Stimulated activated CD8-positive, alpha-beta memory T cell treated with anti-CD3 and anti-CD28 coated beads, Interleukin-2, amount 100 ng/mL, for 1 hour (primary cell): ENCODE measurements at regions not wholly inside any gene's neighbourhood (a gene's known extent, or its start where the extent isn't known, plus 50 kb on each side); places are given as distances from the start of the nearest gene placed in this dataset.
"Not testable (repeated sequence)": the region's sequence is repeated elsewhere in the genome, so short reads cannot be mapped to it uniquely, and the experiment has no call there.

Experiments
- DNase-seq, 2 donors: peaks; one replicate each; pipeline ENCODE4 v3.0.0-alpha.2; 2020; ENCODE audit warnings: low read depth in 2 of 2

DNA sequence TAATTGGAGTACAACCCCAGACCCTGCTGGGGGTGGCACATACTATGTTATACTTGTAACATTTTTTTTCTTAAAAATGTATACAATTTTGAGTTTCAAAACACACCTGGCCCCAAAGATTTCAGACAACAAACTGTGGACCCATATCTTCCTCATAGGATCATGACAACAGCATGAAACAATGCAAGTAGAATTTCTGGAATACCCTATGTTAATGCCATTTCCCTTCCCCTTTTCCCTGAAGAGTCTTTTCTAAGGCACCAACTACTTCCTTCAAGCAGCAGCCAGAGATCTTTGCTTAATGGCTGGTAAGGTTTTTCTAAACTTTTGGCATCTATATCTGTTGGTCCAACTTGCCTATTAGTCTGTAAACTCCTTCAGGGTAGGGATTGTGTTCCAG lies 99.9 kb upstream of the SERBP1 start:
- DNase-seq, result no peak

DNA sequence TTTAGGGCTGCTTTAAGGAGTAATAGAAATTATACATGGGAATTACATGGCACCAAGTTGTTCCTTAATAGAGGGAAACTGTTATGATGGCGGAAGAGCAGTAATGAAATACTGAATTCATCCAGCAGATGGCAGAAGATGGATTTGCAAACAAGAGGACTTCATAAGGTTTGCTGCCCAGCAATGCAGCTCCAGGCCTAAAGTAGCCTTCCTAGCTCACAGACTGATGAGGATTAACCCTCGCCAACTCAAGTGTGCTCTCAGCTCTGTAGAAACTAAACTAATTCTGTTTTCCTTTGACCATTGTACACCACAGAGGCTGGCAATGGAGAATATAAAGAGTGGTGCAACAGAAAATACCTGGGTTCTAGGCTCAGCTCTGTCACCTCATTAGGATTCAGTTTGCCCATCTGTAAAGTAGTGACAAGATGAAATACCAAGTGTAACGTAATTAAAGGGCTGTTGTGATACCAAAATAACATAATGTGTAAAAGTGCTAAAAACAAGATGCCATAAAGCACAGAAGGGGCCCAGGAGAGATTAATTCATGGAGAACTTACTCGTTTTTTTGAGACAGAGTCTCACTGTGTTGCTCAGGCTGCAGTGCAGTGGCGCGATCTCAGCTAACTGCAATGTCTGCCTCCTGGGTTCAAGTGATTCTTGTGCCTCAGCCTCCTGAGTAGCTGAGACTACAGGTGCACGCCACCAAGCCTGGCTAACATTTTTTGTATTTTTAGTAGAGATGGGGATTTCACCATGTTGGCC lies 102.4 kb upstream of the SERBP1 start:
- DNase-seq, result no peak

DNA sequence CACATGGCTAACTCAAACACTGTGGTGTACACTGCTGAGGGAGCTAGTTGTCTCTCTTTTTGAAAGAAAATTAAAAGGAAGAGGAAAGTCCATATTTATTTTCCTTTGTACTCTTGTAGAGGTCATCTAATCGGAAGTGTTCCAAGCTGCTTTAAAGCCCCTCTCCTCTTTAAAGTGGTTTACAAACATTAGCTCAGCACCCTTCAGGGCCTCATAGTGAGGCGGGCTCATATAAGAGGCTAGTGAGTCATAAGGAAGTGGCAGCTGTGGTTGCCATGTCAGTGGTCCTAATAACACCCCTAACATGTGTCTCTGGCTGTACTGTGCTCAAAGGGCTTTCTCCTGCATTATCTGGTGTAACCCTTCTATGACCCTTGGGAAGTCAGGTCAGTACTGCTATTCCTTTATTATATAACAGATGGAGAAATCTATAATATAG lies 104.4 kb upstream of the SERBP1 start:
- no peak for DNase-seq

DNA sequence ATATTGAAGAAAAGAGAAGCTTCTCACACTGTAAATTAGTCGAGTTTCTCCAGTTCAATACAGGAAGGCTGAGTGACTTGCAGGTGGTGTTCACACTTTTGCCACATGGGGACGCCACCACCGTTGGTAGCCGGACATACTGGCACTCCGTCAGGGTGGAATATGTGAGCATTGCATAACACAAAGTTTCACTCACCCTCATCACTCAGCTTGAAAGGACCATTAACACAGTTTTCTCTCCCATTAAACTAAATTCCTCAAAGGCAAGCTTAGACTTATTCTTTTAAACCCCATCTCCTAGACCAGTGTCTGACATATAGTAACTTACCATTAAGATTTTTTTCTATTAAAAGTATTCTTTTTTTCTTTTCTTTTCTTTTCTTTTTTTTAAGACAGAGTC lies 105.3 kb upstream of the SERBP1 start:
- no peak for DNase-seq

DNA sequence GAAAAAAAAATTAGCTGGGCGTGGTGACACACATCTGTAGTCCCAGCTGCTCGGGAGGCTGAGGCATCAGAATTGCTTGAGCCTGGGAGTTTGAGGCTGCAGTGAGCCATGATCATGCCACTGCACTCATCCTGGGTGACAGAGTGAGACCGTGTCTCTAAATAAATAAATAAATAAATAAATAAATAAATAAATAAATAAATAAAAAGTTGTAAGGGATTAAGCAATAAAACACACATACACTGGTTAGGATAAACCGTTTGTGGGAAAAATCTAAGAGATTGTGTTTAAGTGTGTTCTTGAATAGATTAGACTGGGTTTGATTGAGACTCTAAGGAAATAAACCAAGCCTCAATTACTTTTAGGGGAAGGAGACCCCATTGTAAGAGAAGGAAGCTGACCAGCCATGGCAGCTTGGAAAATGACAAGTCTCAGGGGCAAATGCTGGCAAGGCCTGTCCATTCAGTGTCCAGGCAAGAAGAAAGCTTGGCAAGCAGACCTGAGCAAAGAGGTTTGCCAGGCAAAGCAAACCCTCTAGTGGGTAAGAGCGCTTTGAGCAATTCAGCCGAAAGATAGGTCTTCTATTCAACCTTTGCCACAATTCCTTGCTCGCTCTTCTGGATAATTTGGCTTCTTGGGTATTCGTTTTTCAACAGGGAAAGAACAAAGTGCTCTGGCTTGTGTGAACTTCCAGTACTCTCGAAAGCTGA lies 106.9 kb upstream of the SERBP1 start:
- DNase-seq, result no peak

DNA sequence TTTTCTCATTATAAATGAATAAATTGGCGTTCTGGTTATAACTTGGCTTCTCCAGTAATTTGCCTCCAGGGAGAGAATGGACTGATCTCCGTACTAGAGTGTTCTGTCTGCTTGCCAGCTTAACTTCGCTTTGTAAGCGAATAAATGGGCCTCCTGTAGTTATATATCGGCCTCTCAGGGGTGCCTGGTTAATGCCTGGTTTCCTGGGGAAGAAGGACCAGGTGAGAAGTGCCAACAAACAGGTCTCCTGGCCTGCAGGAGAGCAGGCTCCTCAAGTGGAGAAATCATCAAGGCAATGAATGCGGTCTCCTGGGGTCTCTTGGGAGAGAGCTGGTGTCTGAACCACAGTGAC lies 107.4 kb upstream of the SERBP1 start:
- no peak for DNase-seq

DNA sequence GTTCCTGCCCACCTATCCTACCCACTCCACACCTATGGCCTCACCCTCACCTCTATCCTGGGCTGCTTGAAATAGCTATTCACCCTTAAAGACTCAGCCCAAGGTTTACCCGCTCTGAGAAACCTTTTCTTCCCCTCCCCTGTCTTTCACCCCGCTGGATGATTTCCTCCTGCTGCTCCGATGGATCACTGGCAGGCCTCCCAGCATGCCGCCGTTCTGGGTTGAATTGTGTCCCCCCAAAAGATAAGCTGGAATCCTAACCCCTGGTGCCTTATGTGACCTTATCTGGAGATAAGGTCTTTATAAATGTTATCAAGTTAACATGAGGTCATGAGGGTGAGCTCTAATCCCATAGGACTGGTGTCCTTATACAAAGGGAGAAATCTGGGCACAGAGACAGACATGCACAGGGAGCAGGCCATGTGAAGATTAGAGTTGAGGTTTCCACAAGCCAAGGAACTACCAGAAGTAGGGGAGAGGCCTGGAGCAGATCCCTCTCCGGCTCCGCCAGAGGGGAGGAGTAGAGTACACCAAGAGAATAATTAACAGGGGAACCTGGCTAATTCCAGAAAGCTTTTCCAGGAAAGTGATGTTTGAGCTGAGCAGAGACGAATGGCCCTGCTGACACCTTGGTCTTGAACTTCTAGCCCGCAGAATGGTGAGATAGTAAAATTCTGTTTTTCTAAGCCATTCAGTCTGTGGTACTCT lies 110.0 kb upstream of the SERBP1 start:
- no peak for DNase-seq

DNA sequence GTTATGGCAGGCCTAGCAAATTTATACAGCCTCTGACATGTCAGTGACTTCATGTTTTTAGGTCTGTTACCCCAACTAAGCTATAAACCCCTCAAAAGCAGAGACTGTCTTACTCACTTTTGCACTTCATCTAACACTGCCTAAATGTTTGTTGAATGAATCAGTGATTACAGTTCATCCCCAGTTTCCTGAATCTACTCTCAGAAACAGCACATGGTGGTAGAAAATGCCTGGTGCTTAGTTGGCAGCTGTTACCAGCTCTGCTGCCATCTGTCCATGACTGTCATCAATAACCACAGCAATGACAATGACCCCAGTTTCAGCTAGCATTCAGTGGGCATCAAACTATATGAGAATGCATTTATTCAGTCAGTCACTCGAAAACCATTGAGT lies 110.5 kb upstream of the SERBP1 start:
- no peak for DNase-seq

DNA sequence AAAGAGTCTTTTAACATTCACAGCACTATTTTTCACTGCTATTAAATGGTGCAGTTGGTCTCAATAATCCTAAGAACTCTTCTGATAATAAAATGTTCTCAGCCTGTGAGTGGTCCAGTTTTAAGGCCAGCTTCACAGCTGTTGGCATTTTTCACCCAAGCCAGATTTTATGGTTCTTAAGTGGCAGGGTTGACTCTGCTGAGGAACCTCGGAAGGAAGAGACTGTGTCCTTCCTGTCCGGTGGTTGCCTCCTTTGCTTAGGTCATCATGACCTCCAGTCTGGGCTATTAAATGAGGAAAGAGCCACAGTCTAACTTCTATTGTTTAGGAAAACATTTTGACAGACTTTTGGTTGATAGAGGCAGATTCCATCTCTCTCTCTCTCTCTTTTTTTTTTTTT lies 112.5 kb upstream of the SERBP1 start:
- DNase-seq, result no peak

DNA sequence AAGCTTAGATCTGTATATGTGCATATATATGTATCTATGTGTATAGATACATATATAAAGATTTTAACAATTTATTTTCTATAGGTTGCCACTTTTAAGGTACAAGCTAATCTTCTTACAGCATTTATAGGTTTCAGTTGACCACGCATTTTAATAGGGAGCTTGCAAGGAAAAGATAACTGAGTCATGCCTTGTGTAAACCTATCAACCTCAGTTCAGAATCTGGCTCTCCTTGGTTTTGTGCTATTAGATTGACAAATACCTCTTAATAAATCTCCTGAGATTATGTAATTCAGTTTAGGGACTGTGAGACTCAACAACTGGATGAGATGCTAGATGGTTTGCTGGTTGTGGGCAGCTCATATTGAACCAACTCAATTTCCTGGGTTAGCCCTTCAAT lies 114.7 kb upstream of the SERBP1 start:
- DNase-seq, result no peak

DNA sequence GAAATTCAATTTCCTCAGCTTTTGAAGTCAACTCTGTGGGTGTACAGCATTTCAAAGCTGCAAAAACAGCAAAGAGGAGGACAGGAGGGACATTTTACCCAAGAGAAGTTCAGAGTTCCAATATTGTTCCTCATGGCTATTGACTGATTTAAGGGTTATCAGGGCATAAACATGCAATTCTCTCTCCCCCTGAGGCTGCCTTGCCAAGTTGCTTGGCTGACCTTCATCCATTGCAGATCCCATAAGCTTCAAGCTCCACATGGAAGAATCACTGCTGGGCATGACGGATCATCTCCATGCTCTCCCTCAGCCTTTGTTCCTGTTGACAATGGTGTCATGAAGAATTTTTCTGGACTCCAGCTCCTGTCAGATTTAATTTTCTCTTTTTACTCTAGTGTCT lies 115.2 kb upstream of the SERBP1 start:
- DNase-seq, result no peak

DNA sequence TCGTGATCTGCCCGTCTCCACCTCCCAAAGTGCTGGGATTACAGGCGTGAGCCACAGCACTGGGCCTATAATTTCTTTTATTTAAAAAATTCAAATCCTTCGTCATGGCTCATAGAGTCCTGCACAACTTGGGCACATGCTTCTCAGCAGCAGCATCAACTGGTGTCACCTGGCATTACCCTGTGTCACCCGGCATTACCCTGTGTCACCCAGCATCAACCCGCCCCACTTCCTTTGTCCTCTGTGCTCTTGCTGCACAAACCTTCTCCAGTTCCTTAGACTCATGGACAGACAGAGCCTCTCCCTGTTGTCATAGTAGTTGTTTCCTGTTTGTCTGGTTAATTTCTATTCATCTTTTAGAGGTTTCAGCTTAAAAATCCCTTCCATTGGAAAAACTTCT lies 121.2 kb upstream of the SERBP1 start:
- no peak for DNase-seq

DNA sequence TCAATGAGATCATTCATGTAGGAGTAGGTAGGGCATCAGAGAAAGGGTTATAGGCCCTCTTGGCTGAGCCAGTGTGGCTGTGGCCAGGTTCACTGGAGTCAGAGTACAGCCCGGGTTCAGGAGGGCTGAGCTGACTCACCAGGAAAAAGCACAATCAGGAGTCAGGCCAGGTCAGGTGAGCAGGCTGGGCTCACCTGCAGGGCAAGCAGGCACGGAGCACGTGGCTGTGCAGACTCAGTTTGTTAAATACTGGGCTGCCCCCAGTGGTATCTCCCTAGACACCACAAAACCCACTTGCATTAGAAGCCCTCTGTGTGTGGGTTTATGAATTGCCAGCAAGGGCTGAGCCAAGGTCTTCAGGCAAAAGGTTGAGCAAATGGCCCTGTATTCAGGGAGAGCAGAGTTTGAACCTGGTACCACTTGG lies 122.1 kb upstream of the SERBP1 start:
- no peak for DNase-seq

DNA sequence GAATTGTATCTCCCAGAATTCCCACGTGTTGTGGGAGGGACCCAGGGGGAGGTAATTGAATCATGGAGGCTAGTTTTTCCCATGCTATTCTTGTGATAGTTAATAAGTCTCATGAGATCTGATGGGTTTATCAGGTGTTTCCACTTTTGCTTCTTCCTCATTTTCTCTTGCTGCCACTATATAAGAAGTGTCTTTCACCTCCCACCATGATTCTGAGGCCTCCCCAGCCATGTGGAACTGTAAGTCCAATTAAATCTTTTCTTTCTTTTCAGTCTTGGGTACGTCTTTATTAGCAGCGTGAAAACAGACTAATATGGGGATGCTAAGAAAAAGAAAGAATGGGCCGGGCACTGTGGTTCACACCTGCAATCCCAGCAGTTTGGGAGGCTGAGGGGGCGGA lies 124.0 kb upstream of the SERBP1 start:
- DNase-seq, result not testable (repeated sequence)

DNA sequence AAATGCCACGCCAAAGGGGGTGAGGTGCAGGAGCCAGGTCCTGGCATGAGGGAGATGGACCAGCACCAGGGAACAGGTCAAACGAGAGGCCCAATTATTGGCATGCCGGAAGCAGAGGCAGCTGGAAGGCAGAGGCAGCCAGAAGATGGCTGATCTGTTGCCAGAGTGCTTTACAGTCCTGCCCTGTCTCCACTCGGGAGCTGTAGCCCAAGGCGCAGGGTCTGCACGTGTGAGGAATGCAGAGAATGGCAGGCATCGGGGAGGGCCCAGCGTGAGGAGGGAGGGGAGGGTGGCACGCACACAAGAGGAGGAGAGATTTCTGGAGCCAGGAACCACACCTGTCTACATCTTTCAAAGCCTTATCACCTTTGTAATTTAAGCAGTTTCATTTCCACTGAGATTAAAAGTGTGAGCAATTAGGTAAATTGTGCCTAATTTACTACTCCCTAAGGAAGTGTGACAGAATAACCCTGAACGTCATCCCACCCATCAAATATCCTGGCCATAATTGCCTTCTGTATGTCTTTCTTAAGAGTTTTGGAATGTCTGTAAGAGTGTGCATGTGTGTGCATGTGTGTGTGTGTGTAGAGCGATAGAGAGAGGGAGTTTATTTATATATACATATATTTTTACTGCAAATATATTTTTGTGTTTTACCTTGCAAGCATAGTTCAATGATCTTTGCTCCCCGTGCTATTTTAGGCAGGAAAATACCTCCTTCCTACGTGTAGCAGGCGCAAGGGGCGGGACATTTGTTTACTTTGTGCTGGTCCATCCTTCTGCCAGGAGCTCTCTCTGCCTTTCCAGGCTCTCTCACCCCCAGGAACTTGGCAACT lies 125.5 kb upstream of the SERBP1 start:
- no peak for DNase-seq

DNA sequence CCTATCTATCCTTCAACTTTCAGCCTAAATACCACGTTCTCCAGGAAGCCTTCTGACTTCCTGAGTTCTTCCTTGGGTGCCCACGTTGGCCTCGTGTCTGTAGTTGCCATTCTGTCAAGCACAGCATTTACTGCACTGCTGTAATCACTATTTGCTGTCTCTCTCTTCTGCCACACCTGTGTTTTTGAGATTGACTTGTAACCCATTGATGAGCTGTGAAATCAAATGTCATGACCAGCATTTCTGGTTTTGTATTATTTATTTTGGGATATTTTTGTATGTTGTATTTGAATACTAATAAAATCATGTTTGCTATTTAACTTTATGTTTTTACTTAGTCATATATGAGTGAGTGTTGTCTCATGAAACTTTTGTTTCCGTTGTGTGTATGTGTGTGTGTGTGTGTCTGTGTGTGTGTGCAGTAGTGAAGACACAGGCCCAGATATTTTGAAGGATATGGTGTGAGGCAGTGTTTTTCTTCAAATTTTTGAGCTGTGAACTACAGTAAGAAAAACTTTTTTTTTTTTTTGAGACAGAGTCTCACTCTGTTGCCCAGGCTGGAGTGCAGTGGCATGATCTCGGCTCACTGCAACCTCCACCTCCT lies 126.2 kb upstream of the SERBP1 start:
- DNase-seq, result no peak

DNA sequence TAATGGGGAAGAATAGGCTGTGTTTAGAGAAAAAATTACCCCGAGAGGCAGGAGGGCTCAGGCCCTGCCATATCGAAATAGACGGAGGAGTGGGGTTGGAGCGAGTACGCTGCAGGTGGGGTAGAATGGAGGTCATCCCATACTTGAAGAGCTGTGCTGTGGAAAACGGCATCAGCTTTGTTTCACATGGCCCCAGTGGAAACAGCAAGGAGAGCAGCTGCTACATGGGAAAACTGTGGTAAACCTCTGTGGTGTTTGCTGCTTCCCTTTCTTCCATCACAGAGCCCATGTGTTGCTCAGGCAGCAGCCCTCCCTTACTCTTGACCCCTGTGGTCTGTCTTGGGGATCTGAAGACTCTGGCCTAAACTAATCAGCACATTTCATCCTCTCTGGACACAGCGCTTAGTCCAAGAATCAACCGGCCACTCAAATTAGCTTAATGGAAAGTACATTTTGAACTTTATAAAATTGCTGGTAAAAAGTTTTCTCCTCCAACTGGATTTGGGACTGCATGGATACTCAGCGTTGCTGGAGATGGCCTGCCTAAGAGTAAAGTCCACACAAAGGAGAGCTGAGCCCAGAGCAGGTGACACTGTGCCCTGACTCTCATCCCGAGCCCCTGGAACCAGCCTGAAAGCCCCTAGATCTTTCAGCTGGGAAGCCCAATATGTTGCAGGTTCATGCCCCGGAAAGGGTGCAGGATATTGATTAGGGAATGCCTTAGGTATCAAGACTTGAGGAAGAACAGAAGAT lies 127.1 kb upstream of the GADD45A start:
- DNase-seq, result no peak

DNA sequence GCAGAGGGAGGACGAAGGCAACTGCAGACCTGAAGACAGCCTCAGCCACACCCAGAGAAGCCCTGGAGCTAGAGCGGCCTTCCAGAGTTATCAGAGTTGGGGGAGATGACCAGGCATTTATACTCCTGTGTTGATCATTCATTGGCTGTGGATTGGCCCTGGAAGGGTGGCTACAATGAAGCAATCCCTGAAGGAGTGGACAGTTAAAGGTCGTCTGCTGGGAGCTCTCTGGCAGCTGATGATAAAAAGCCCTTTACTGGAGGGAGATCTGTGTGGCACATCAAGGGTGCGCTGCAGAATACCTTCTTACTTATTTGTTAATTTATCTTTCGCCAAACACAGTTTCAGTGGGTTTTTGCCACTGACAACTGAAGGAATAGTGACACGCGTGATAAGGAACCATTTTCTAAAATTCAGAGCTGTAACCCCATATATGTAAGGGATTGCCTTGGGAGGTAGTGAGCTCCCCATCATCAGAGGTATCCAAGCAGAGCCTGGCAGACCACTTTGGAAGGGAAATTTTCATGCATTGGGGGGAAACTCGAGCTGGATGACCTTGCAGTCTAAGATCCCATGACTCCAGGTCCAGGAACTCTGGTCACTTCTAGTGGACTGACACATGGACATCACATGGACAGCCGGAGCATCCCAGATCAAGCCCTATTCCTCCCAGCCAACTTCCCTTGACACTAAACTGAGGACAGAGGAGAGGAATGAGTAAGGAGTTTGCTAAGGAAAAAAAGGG lies 126.4 kb upstream of the GADD45A start:
- DNase-seq, result no peak

DNA sequence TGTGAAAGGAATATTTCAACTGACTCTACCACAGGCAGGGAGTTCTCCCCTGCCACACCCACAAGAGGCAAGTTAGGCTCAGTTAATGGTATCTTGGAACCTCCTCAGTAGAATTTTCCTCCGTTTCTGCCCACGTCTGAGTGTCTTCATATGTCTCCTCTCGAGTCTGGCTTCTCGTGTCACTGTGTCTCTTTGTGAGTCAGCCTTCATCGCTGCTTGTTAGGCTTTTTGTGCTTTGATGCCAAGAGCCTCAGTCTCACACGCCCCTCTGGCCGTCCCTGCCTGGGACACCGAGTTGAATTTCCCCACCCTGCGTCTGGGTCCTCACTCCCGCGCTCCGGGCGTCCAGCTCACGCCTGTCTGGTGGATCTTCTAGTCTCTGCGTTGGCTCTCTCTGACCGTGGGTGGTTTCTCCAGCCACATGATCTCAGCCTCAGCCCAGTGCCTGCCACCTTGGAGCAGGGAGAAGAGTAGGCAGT lies 125.7 kb upstream of the GADD45A start:
- DNase-seq, result no peak
